ENCODE measurements at regions not wholly inside any gene's neighbourhood (a gene's known extent, or its start where the extent isn't known, plus 50 kb on each side); places are given as distances from the start of the nearest gene placed in this dataset.

- TF ChIP-seq POLR2A (IDR thresholded peaks at IDR 0.05; ENCODE audit: insufficient read depth in 1 of 2, low read depth in 2 of 2, low read length in 2 of 2) = no peak
- TF ChIP-seq, protein P1, sequence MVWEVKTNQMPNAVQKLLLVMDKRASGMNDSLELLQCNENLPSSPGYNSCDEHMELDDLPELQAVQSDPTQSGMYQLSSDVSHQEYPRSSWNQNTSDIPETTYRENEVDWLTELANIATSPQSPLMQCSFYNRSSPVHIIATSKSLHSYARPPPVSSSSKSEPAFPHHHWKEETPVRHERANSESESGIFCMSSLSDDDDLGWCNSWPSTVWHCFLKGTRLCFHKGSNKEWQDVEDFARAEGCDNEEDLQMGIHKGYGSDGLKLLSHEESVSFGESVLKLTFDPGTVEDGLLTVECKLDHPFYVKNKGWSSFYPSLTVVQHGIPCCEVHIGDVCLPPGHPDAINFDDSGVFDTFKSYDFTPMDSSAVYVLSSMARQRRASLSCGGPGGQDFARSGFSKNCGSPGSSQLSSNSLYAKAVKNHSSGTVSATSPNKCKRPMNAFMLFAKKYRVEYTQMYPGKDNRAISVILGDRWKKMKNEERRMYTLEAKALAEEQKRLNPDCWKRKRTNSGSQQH (CRISPR knock-in tag; IDR thresholded peaks at IDR 0.05; ENCODE audit: low read depth) = no peak
- TF ChIP-seq, protein P2, sequence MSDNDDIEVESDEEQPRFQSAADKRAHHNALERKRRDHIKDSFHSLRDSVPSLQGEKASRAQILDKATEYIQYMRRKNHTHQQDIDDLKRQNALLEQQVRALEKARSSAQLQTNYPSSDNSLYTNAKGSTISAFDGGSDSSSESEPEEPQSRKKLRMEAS (IDR thresholded peaks at IDR 0.05) = no peak
Observed at GRCh38 chr10:90464329-90464728, 393.5 kb downstream of the HTR7 start.

Measured in HepG2 (cell line).